IMR-90 (cell line): ENCODE measurements at regions not wholly inside any gene's neighbourhood (a gene's known extent, or its start where the extent isn't known, plus 50 kb on each side); places are given as distances from the start of the nearest gene placed in this dataset.

Source experiments
- ATAC-seq: fragments of 200-7000 bp; cut with Tn5 transposase; 2 replicates; pipeline ENCODE4 v1.9.1; 2020; ENCODE audit warnings: low read depth, mild to moderate bottlenecking, moderate library complexity
- BruUV-seq: library from RNA; stranded (reverse); fragments of 400-500 nt; replicated peaks from 2 replicates; lab custom pipeline; 2021; lab: Mats Ljungman, UMichigan
- CTCF ChIA-PET: fragments of 300-600 bp; formaldehyde crosslinking; extraction: SDS; loops from one replicate; lab custom pipeline; 2021; ENCODE audit warnings: antibody characterized with exemption; lab: Yijun Ruan, JAX
- POLR2A ChIA-PET: fragments of 300-600 bp; sonication (Branson Sonifier 250); formaldehyde crosslinking; loops from one replicate; lab custom pipeline; 2022; ENCODE audit warnings: antibody characterized with exemption; ENCODE audit not compliant: unreplicated experiment; lab: Charles Lee
- DNase-seq: peaks from one replicate; pipeline ENCODE4 v3.0.0; 2013
- H2AFZ ChIP-seq: replicated peaks from 2 replicates; pipeline ENCODE3; 2013; ENCODE audit warnings: low read length, mild to moderate bottlenecking; ENCODE audit not compliant: poor library complexity
- H2AK5ac ChIP-seq: 2 replicates; pipeline ENCODE4 v1.6.1; 2013; ENCODE audit warnings: low read depth, low read length, inconsistent platforms
- H2AK9ac ChIP-seq: replicated peaks from 2 replicates; pipeline ENCODE3; 2013; ENCODE audit warnings: mild to moderate bottlenecking, low read depth, low read length, moderate library complexity; ENCODE audit not compliant: poor library complexity
- H2BK120ac ChIP-seq: 2 replicates; pipeline ENCODE4 v1.6.1; 2013; ENCODE audit warnings: low read depth, low read length, inconsistent platforms
- H2BK15ac ChIP-seq: 3 replicates; pipeline ENCODE4 v1.6.1; 2013; ENCODE audit warnings: low read depth, low read length, inconsistent platforms
- H2BK20ac ChIP-seq: 2 replicates; pipeline ENCODE4 v1.6.1; 2013; ENCODE audit warnings: low read depth, mild to moderate bottlenecking, inconsistent platforms, low read length, moderate library complexity
- H2BK5ac ChIP-seq: 2 replicates; pipeline ENCODE4 v1.6.1; 2013; ENCODE audit warnings: mild to moderate bottlenecking, low read depth, low read length, inconsistent platforms; ENCODE audit not compliant: poor library complexity, severe bottlenecking
- H3K14ac ChIP-seq: replicated peaks from 2 replicates; pipeline ENCODE4 v1.6.1; 2013; ENCODE audit warnings: low read depth, low read length, inconsistent platforms
- H3K18ac ChIP-seq: 2 replicates; pipeline ENCODE4 v1.6.1; 2013; ENCODE audit warnings: low read depth, low read length, control low read depth
- H3K23ac ChIP-seq: 2 replicates; pipeline ENCODE4 v1.6.1; 2013; ENCODE audit warnings: low read depth, low read length, inconsistent platforms
- H3K27ac ChIP-seq: 2 replicates; pipeline ENCODE4 v1.5.1; 2013; ENCODE audit warnings: mild to moderate bottlenecking, control low read depth, low read length; ENCODE audit not compliant: insufficient read depth
- H3K27me3 ChIP-seq: 2 replicates; pipeline ENCODE4 v1.6.1; 2013; ENCODE audit warnings: low read length; ENCODE audit not compliant: control insufficient read depth, insufficient read depth
- H3K36me3 ChIP-seq: 2 replicates; pipeline ENCODE4 v1.6.1; 2013; ENCODE audit warnings: low read length, mixed read lengths; ENCODE audit not compliant: control insufficient read depth, insufficient read depth
- H3K4ac ChIP-seq: 2 replicates; pipeline ENCODE4 v1.6.1; 2013; ENCODE audit warnings: low read depth, low read length, inconsistent platforms
- H3K4me1 ChIP-seq: 2 replicates; pipeline ENCODE4 v1.6.1; 2013; ENCODE audit warnings: low read length, mixed read lengths; ENCODE audit not compliant: control insufficient read depth, insufficient read depth
- H3K4me2 ChIP-seq: 2 replicates; pipeline ENCODE4 v1.6.1; 2013; ENCODE audit warnings: low read depth, mild to moderate bottlenecking, control low read depth, low read length, moderate library complexity
- H3K4me3 ChIP-seq: 2 replicates; pipeline ENCODE4 v1.5.1; 2013; ENCODE audit warnings: low read depth, mild to moderate bottlenecking, control low read depth, low read length, moderate library complexity; ENCODE audit not compliant: insufficient read depth
- H3K56ac ChIP-seq: 2 replicates; pipeline ENCODE4 v1.6.1; 2013; ENCODE audit warnings: low read length, inconsistent platforms; ENCODE audit not compliant: insufficient read depth; ENCODE audit errors: extremely low read depth
- H3K79me1 ChIP-seq, 2 experiments: 2 replicates each; pipeline ENCODE4 v1.6.1; 2013; ENCODE audit warnings: low read length in 2 of 2, inconsistent platforms in 1 of 2, low read depth in 1 of 2
- H3K9ac ChIP-seq: 2 replicates; pipeline ENCODE4 v1.6.1; 2013; ENCODE audit warnings: low read depth, low read length, control low read depth
- H3K9me1 ChIP-seq: 2 replicates; pipeline ENCODE4 v1.6.1; 2013; ENCODE audit warnings: low read length, inconsistent platforms; ENCODE audit not compliant: insufficient read depth
- H3K9me3 ChIP-seq: 2 replicates; pipeline ENCODE4 v1.6.1; 2013; ENCODE audit warnings: low read length; ENCODE audit not compliant: control insufficient read depth, insufficient read depth
- H4K20me1 ChIP-seq: 2 replicates; pipeline ENCODE4 v1.6.1; 2013; ENCODE audit warnings: low read length, inconsistent platforms; ENCODE audit not compliant: insufficient read depth
- H4K5ac ChIP-seq: 2 replicates; pipeline ENCODE4 v1.6.1; 2013; ENCODE audit warnings: mild to moderate bottlenecking, low read depth, low read length, control low read depth
- H4K8ac ChIP-seq, 2 experiments: 2 replicates each; pipeline ENCODE4 v1.6.1; 2013; ENCODE audit warnings: low read depth in 2 of 2, low read length in 2 of 2, control low read depth in 1 of 2, inconsistent platforms in 1 of 2
- H4K91ac ChIP-seq: 2 replicates; pipeline ENCODE4 v1.6.1; 2013; ENCODE audit warnings: low read depth, low read length, inconsistent platforms; ENCODE audit not compliant: insufficient read depth
- BHLHE40 ChIP-seq: fragments of 150-350 bp; IDR thresholded peaks from 2 replicates; pipeline ENCODE4 v1.6.1; 2016; ENCODE audit warnings: mild to moderate bottlenecking, low read depth, low read length
- CEBPB ChIP-seq: IDR thresholded peaks from 2 replicates; pipeline ENCODE4 v1.6.1; 2012; ENCODE audit warnings: low read depth, low read length, improper control_type of control experiment
- CHD1 ChIP-seq: IDR thresholded peaks from 2 replicates; pipeline ENCODE4 v1.6.1; 2012; ENCODE audit warnings: low read depth, low read length, improper control_type of control experiment
- CTCF ChIP-seq: conservative IDR thresholded peaks from 2 replicates; pipeline ENCODE4 v1.5.1; 2012; ENCODE audit warnings: mild to moderate bottlenecking, low read depth, low read length, improper control_type of control experiment
- ELK1 ChIP-seq: fragments of 150-350 bp; IDR thresholded peaks from 2 replicates; pipeline ENCODE4 v1.6.1; 2016; ENCODE audit warnings: low read depth, mild to moderate bottlenecking, low read length, moderate library complexity, borderline replicate concordance
- MAFK ChIP-seq: IDR thresholded peaks from 2 replicates; pipeline ENCODE4 v1.6.1; 2012; ENCODE audit warnings: low read depth, low read length, improper control_type of control experiment
- MAZ ChIP-seq: IDR thresholded peaks from 2 replicates; pipeline ENCODE4 v1.6.1; 2012; ENCODE audit warnings: low read depth, mild to moderate bottlenecking, low read length, improper control_type of control experiment, moderate library complexity, borderline replicate concordance
- MXI1 ChIP-seq: IDR thresholded peaks from 2 replicates; pipeline ENCODE4 v1.6.1; 2012; ENCODE audit warnings: low read depth, mild to moderate bottlenecking, low read length, moderate library complexity, borderline replicate concordance
- NFE2L2 ChIP-seq: fragments of 150-350 bp; IDR thresholded peaks from 2 replicates; pipeline ENCODE4 v1.6.1; 2016; ENCODE audit warnings: low read depth, mild to moderate bottlenecking, low read length
- POLR2A ChIP-seq: IDR thresholded peaks from 2 replicates; pipeline ENCODE4 v1.6.1; 2012; ENCODE audit warnings: mild to moderate bottlenecking, low read depth, low read length
- RAD21 ChIP-seq: IDR thresholded peaks from 2 replicates; pipeline ENCODE4 v1.6.1; 2012; ENCODE audit warnings: low read length, improper control_type of control experiment
- RCOR1 ChIP-seq: IDR thresholded peaks from 2 replicates; pipeline ENCODE4 v1.6.1; 2012; ENCODE audit warnings: mild to moderate bottlenecking, low read length, improper control_type of control experiment; ENCODE audit not compliant: insufficient replicate concordance
- SMC3 ChIP-seq: fragments of 150-350 bp; IDR thresholded peaks from 2 replicates; pipeline ENCODE4 v1.6.1; 2016; ENCODE audit warnings: low read depth, mild to moderate bottlenecking, antibody characterized with exemption, low read length, moderate library complexity
- USF2 ChIP-seq: fragments of 150-350 bp; IDR thresholded peaks from 2 replicates; pipeline ENCODE4 v1.6.1; 2017; ENCODE audit warnings: mild to moderate bottlenecking, antibody characterized with exemption, low read length, low read depth
- WGBS, 2 experiments: methylation state at CpG; one replicate each; pipeline versions ENCODE4 v1.1.5 to v1.1.7; 2013; ENCODE audit warnings: missing lambda C conversion rate in 2 of 2; ENCODE audit not compliant: insufficient read length in 1 of 2; ENCODE audit errors: extremely low coverage in 2 of 2; 5-methylcytosine and 5-hydroxymethylcytosine counted together
- dilution Hi-C: fragments of 300-500 bp; cut with HindIII; formaldehyde crosslinking; loops from one replicate; pipeline ENCODE4 v1.14.3; 2018; ENCODE audit warnings: low sequenced_read_pairs; ENCODE audit not compliant: unreplicated experiment
- in situ Hi-C: fragments of 300-500 bp; cut with MboI; formaldehyde crosslinking; loops from 3 replicates; pipeline ENCODE4 v1.14.3; 2019; ENCODE audit warnings: low sequenced_read_pairs, inconsistent platforms, mixed read lengths
- intact Hi-C: fragments of 100-400 bp; cut with micrococcal nuclease; formaldehyde crosslinking; loops from 2 replicates; pipeline ENCODE4 v1.10.0; 2022

GRCh38 chr7:140261522-140261921, 84.7 kb upstream of the KDM7A start:
- Histone ChIP-seq H3K4me3 (no peak overlapping the region), H3K56ac (no peak overlapping the region), H3K4me1 (no peaks in the 10 kb centered on the region), H3K9me3 (no peaks in the 10 kb centered on the region), H3K4me2 (no peak overlapping the region), H3K36me3 (no peaks in the 10 kb centered on the region), H2AFZ (no peak overlapping the region), H3K27ac (no peak overlapping the region), H3K14ac (no peak overlapping the region), H2BK20ac (no peak overlapping the region), H2BK120ac (no peak overlapping the region), H3K18ac (no peak overlapping the region), H3K9me1 (no peaks in the 10 kb centered on the region), H2AK5ac (no peak overlapping the region), H4K8ac (no peak overlapping the region), H3K4ac (no peak overlapping the region), H3K79me1 (no peaks in the 10 kb centered on the region), H3K27me3 (peaks cover 42% of the 10 kb centered on the region), H4K91ac (no peak overlapping the region), H4K20me1 (no peaks in the 10 kb centered on the region), H3K23ac (no peak overlapping the region), H2AK9ac (no peak overlapping the region), H3K9ac (no peak overlapping the region), H2BK15ac (no peak overlapping the region), H4K5ac (no peak overlapping the region), H2BK5ac (no peak overlapping the region)
- intact Hi-C loops (no loop called here), in situ Hi-C loops (no loop called here), dilution Hi-C loops (no loop called here)
- no peak for ATAC-seq
- CTCF ChIA-PET, result no interaction called here
- POLR2A ChIA-PET, result no interaction called here
- no CpG with 5 or more reads among the region's 1 CpG for WGBS, 2 experiments
- TF ChIP-seq CTCF (no peak), ELK1 (no peak), USF2 (no peak), MXI1 (no peak), MAFK (no peak), SMC3 (no peak), POLR2A (no peak), RAD21 (no peak), NFE2L2 (no peak), MAZ (no peak), CEBPB (no peak), BHLHE40 (no peak), CHD1 (no peak), RCOR1 (no peak)
- no TSS peak for BruUV-seq
- DNase-seq, result no peak
